GM23338 (cell line): ENCODE measurements at regions not wholly inside any gene's neighbourhood (a gene's known extent, or its start where the extent isn't known, plus 50 kb on each side); places are given as distances from the start of the nearest gene placed in this dataset.

Experiments used
- ATAC-seq: fragments of 200-7000 bp; cut with Tn5 transposase; 3 replicates; pipeline ENCODE4 v1.9.1; 2020
- DNase-seq: peaks from one replicate; pipeline ENCODE4 v3.0.0-alpha.2; 2015; ENCODE audit warnings: low spot score
- H2AFZ ChIP-seq: fragments of 200-600 bp; sonication (generic); 2 replicates; pipeline ENCODE4 v1.8.0; 2016; ENCODE audit warnings: antibody characterized with exemption, mild to moderate bottlenecking, moderate library complexity
- H3F3A ChIP-seq: fragments of 200-600 bp; sonication (generic); replicated peaks from 2 replicates; pipeline ENCODE4 v1.8.0; 2017; ENCODE audit warnings: antibody characterized with exemption, mixed run types, low read depth
- H3K27ac ChIP-seq: fragments of 200-600 bp; sonication (generic); 2 replicates; pipeline ENCODE4 v1.6.1; 2016; ENCODE audit warnings: low read depth
- H3K27me3 ChIP-seq: fragments of 200-600 bp; sonication (generic); 2 replicates; pipeline ENCODE4 v1.8.0; 2016; ENCODE audit warnings: mild to moderate bottlenecking, mixed run types, moderate library complexity; ENCODE audit not compliant: insufficient read depth
- H3K36me3 ChIP-seq: fragments of 200-600 bp; sonication (generic); 2 replicates; pipeline ENCODE4 v1.8.0; 2016; ENCODE audit warnings: mild to moderate bottlenecking; ENCODE audit not compliant: insufficient read depth
- H3K4me1 ChIP-seq: fragments of 200-600 bp; sonication (generic); 2 replicates; pipeline ENCODE4 v1.8.0; 2016; ENCODE audit warnings: mild to moderate bottlenecking, moderate library complexity; ENCODE audit not compliant: insufficient read depth
- H3K4me2 ChIP-seq: fragments of 200-600 bp; sonication (generic); 2 replicates; pipeline ENCODE4 v1.7.1; 2017; ENCODE audit warnings: mixed run types
- H3K4me3 ChIP-seq: fragments of 200-600 bp; sonication (generic); 2 replicates; pipeline ENCODE4 v1.6.1; 2016; ENCODE audit warnings: mixed run types
- H3K79me2 ChIP-seq: fragments of 200-600 bp; sonication (generic); replicated peaks from 2 replicates; pipeline ENCODE4 v1.8.0; 2017; ENCODE audit warnings: mild to moderate bottlenecking; ENCODE audit not compliant: insufficient read depth
- H3K9me2 ChIP-seq: fragments of 200-600 bp; sonication (generic); 2 replicates; pipeline ENCODE4 v1.8.0; 2017; ENCODE audit not compliant: insufficient read depth
- H4K20me1 ChIP-seq: fragments of 200-600 bp; sonication (generic); replicated peaks from 2 replicates; pipeline ENCODE4 v1.8.0; 2017; ENCODE audit warnings: mild to moderate bottlenecking; ENCODE audit not compliant: insufficient read depth
- H3K27ac Mint-ChIP-seq: 2 replicates; pipeline ENCODE4 v1.8.0; 2020; ENCODE audit warnings: inconsistent platforms, mild to moderate bottlenecking, moderate library complexity, mixed read lengths
- H3K27me3 Mint-ChIP-seq: 3 replicates; pipeline ENCODE4 v1.8.0; 2022; ENCODE audit warnings: low read depth, mild to moderate bottlenecking, moderate library complexity, mixed read lengths, inconsistent platforms; ENCODE audit not compliant: insufficient read depth, poor library complexity
- H3K36me3 Mint-ChIP-seq: 3 replicates; pipeline ENCODE4 v1.8.0; 2021; ENCODE audit warnings: low read depth, mild to moderate bottlenecking, inconsistent platforms, moderate library complexity, mixed read lengths
- H3K4me1 Mint-ChIP-seq: 3 replicates; pipeline ENCODE4 v1.8.0; 2020; ENCODE audit warnings: mild to moderate bottlenecking, inconsistent platforms, mixed read lengths
- H3K4me3 Mint-ChIP-seq: 3 replicates; pipeline ENCODE4 v1.8.0; 2021; ENCODE audit warnings: moderate library complexity, mild to moderate bottlenecking, inconsistent platforms, mixed read lengths
- H3K9me3 Mint-ChIP-seq: 3 replicates; pipeline ENCODE4 v1.8.0; 2020; ENCODE audit warnings: moderate library complexity, mild to moderate bottlenecking, inconsistent platforms, mixed read lengths
- EZH2phosphoT487 ChIP-seq: fragments of 200-600 bp; sonication (generic); IDR thresholded peaks from one replicate; pipeline ENCODE4 v1.8.1; 2018; ENCODE audit warnings: antibody characterized with exemption; ENCODE audit not compliant: unreplicated experiment
- POLR2AphosphoS5 ChIP-seq: IDR thresholded peaks from 2 replicates; pipeline ENCODE4 v1.6.1; 2016; ENCODE audit warnings: antibody characterized with exemption, low read depth
- ZNF331 ChIP-seq: fragments of 250-450 bp; sonication (Bioruptor Pico); IDR thresholded peaks from 2 replicates; pipeline ENCODE4 v1.5.0; 2020; ENCODE audit warnings: low read depth, mild to moderate bottlenecking, moderate library complexity
- TF ChIP-seq, protein P1 (sequence below): fragments of 250-450 bp; sonication (Bioruptor Pico); IDR thresholded peaks from 2 replicates; pipeline ENCODE4 v1.5.0; 2020; ENCODE audit warnings: mild to moderate bottlenecking, moderate library complexity
- TF ChIP-seq, protein P2 (sequence below), 2 experiments: fragments of 200-600 bp in 1 of 2; sonication (generic) in 1 of 2; conservative IDR thresholded peaks; 2 replicates each; pipeline versions ENCODE4 v1.5.1 to v1.6.1; 2016 to 2017; ENCODE audit warnings: antibody characterized with exemption in 2 of 2, low read depth in 2 of 2, mild to moderate bottlenecking in 2 of 2, moderate library complexity in 1 of 2
- TF ChIP-seq, protein P3 (sequence below): IDR thresholded peaks from 2 replicates; pipeline ENCODE4 v1.6.1; 2016; ENCODE audit warnings: antibody characterized with exemption
- TF ChIP-seq, protein P4 (sequence below): IDR thresholded peaks from one replicate; pipeline ENCODE4 v1.6.1; 2018; ENCODE audit warnings: antibody characterized with exemption; ENCODE audit not compliant: unreplicated experiment

DNA sequence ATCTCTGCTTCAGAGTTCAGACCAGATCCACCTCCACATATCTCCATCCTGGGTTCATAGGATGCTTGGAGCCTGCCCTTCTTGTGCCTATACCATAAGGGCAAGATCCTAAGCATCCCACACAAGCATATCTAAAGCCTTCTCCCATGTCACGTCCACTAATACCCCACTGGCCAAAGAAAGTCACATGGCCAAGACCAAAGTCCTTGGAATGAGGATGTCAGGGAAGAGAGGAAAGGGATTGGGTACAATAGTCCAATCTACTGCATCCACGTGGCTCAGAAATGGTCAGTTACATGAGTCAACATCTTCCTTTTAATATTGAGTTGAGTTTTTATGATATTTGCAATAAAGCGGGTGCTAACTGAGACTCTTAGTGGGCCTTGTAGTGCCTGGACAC is 515.9 kb upstream of the SULF2 start (continued):
- TF ChIP-seq, protein P1, sequence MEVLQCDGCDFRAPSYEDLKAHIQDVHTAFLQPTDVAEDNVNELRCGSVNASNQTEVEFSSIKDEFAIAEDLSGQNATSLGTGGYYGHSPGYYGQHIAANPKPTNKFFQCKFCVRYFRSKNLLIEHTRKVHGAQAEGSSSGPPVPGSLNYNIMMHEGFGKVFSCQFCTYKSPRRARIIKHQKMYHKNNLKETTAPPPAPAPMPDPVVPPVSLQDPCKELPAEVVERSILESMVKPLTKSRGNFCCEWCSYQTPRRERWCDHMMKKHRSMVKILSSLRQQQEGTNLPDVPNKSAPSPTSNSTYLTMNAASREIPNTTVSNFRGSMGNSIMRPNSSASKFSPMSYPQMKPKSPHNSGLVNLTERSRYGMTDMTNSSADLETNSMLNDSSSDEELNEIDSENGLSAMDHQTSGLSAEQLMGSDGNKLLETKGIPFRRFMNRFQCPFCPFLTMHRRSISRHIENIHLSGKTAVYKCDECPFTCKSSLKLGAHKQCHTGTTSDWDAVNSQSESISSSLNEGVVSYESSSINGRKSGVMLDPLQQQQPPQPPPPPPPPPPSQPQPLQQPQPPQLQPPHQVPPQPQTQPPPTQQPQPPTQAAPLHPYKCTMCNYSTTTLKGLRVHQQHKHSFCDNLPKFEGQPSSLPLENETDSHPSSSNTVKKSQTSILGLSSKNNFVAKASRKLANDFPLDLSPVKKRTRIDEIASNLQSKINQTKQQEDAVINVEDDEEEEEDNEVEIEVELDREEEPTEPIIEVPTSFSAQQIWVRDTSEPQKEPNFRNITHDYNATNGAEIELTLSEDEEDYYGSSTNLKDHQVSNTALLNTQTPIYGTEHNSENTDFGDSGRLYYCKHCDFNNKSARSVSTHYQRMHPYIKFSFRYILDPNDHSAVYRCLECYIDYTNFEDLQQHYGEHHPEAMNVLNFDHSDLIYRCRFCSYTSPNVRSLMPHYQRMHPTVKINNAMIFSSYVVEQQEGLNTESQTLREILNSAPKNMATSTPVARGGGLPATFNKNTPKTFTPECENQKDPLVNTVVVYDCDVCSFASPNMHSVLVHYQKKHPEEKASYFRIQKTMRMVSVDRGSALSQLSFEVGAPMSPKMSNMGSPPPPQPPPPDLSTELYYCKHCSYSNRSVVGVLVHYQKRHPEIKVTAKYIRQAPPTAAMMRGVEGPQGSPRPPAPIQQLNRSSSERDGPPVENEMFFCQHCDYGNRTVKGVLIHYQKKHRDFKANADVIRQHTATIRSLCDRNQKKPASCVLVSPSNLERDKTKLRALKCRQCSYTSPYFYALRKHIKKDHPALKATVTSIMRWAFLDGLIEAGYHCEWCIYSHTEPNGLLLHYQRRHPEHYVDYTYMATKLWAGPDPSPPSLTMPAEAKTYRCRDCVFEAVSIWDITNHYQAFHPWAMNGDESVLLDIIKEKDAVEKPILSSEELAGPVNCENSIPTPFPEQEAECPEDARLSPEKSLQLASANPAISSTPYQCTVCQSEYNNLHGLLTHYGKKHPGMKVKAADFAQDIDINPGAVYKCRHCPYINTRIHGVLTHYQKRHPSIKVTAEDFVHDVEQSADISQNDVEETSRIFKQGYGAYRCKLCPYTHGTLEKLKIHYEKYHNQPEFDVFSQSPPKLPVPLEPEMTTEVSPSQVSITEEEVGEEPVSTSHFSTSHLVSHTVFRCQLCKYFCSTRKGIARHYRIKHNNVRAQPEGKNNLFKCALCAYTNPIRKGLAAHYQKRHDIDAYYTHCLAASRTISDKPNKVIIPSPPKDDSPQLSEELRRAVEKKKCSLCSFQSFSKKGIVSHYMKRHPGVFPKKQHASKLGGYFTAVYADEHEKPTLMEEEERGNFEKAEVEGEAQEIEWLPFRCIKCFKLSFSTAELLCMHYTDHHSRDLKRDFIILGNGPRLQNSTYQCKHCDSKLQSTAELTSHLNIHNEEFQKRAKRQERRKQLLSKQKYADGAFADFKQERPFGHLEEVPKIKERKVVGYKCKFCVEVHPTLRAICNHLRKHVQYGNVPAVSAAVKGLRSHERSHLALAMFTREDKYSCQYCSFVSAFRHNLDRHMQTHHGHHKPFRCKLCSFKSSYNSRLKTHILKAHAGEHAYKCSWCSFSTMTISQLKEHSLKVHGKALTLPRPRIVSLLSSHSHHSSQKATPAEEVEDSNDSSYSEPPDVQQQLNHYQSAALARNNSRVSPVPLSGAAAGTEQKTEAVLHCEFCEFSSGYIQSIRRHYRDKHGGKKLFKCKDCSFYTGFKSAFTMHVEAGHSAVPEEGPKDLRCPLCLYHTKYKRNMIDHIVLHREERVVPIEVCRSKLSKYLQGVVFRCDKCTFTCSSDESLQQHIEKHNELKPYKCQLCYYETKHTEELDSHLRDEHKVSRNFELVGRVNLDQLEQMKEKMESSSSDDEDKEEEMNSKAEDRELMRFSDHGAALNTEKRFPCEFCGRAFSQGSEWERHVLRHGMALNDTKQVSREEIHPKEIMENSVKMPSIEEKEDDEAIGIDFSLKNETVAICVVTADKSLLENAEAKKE (CRISPR knock-in tag), result no peak
- TF ChIP-seq POLR2AphosphoS5, result no peak
- no peak for TF ChIP-seq EZH2phosphoT487

DNA sequence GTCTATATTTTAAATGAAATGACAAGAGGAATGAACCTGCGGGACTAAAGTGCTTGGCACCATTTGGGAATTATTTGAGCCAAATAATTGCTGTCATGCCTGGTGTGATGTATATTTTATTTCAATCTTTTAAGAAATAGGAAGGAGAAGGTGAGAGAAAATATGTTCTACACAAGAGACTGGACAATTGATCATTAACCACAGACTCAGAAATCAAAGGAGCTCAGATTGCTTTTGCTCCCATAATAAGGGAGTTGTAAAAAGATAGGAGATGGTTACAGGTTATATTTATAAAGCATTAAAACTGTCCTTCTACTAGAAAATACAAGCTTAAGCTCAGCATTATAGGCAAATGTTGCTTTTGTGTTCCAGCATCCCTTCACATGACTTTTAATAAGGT is 515.2 kb upstream of the SULF2 start:
- H2AFZ ChIP-seq, result no peak overlapping the region
- ATAC-seq, result no peak
- no peaks in the 10 kb centered on the region for H3K27me3 Mint-ChIP-seq
- H3K4me3 Mint-ChIP-seq, result no peak overlapping the region
- no peaks in the 10 kb centered on the region for H4K20me1 ChIP-seq
- H3F3A ChIP-seq, result no peaks in the 10 kb centered on the region
- no peak overlapping the region for H3K4me2 ChIP-seq
- H3K4me1 Mint-ChIP-seq, result peaks cover 6% of the 10 kb centered on the region; the same call in 2 of the 3 replicates
- H3K9me2 ChIP-seq, result peaks cover 13% of the 10 kb centered on the region; the same call in 1 of the 2 replicates
- H3K9me3 Mint-ChIP-seq, result peaks cover 8% of the 10 kb centered on the region; the same call in 2 of the 3 replicates
- no peak overlapping the region for H3K27ac Mint-ChIP-seq
- no peaks in the 10 kb centered on the region for H3K79me2 ChIP-seq
- H3K4me1 ChIP-seq, result peaks cover 4% of the 10 kb centered on the region; the same call in 1 of the 2 replicates
- no peak for DNase-seq
- H3K4me3 ChIP-seq, result no peak overlapping the region
- H3K27me3 ChIP-seq, result no peaks in the 10 kb centered on the region
- no peaks in the 10 kb centered on the region for H3K36me3 ChIP-seq
- no peak overlapping the region for H3K27ac ChIP-seq
- H3K36me3 Mint-ChIP-seq, result no peaks in the 10 kb centered on the region; the same call in 2 of the 3 replicates
- TF ChIP-seq ZNF331 (CRISPR knock-in tag), result no peak
- TF ChIP-seq, protein P2, sequence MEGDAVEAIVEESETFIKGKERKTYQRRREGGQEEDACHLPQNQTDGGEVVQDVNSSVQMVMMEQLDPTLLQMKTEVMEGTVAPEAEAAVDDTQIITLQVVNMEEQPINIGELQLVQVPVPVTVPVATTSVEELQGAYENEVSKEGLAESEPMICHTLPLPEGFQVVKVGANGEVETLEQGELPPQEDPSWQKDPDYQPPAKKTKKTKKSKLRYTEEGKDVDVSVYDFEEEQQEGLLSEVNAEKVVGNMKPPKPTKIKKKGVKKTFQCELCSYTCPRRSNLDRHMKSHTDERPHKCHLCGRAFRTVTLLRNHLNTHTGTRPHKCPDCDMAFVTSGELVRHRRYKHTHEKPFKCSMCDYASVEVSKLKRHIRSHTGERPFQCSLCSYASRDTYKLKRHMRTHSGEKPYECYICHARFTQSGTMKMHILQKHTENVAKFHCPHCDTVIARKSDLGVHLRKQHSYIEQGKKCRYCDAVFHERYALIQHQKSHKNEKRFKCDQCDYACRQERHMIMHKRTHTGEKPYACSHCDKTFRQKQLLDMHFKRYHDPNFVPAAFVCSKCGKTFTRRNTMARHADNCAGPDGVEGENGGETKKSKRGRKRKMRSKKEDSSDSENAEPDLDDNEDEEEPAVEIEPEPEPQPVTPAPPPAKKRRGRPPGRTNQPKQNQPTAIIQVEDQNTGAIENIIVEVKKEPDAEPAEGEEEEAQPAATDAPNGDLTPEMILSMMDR (conservative IDR thresholded peaks at IDR 0.05; ENCODE audit: low read depth in 2 of 2), result no peak
- TF ChIP-seq, protein P3, sequence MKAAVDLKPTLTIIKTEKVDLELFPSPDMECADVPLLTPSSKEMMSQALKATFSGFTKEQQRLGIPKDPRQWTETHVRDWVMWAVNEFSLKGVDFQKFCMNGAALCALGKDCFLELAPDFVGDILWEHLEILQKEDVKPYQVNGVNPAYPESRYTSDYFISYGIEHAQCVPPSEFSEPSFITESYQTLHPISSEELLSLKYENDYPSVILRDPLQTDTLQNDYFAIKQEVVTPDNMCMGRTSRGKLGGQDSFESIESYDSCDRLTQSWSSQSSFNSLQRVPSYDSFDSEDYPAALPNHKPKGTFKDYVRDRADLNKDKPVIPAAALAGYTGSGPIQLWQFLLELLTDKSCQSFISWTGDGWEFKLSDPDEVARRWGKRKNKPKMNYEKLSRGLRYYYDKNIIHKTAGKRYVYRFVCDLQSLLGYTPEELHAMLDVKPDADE, result no peak
- no peak for TF ChIP-seq EZH2phosphoT487
- TF ChIP-seq, protein P4, sequence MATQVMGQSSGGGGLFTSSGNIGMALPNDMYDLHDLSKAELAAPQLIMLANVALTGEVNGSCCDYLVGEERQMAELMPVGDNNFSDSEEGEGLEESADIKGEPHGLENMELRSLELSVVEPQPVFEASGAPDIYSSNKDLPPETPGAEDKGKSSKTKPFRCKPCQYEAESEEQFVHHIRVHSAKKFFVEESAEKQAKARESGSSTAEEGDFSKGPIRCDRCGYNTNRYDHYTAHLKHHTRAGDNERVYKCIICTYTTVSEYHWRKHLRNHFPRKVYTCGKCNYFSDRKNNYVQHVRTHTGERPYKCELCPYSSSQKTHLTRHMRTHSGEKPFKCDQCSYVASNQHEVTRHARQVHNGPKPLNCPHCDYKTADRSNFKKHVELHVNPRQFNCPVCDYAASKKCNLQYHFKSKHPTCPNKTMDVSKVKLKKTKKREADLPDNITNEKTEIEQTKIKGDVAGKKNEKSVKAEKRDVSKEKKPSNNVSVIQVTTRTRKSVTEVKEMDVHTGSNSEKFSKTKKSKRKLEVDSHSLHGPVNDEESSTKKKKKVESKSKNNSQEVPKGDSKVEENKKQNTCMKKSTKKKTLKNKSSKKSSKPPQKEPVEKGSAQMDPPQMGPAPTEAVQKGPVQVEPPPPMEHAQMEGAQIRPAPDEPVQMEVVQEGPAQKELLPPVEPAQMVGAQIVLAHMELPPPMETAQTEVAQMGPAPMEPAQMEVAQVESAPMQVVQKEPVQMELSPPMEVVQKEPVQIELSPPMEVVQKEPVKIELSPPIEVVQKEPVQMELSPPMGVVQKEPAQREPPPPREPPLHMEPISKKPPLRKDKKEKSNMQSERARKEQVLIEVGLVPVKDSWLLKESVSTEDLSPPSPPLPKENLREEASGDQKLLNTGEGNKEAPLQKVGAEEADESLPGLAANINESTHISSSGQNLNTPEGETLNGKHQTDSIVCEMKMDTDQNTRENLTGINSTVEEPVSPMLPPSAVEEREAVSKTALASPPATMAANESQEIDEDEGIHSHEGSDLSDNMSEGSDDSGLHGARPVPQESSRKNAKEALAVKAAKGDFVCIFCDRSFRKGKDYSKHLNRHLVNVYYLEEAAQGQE, result no peak
